GM21529 (cell line): ENCODE measurements at regions not wholly inside any gene's neighbourhood (a gene's known extent, or its start where the extent isn't known, plus 50 kb on each side); places are given as distances from the start of the nearest gene placed in this dataset.

Source experiments
- ATAC-seq: cut with Tn5 transposase; IDR thresholded peaks from one replicate; pipeline ENCODE4 v1.9.1; 2021; ENCODE audit not compliant: unreplicated experiment

GRCh38 chr13:97559981-97560380 is 126.0 kb downstream of the RAP2A start:
- no peak for ATAC-seq

DNA sequence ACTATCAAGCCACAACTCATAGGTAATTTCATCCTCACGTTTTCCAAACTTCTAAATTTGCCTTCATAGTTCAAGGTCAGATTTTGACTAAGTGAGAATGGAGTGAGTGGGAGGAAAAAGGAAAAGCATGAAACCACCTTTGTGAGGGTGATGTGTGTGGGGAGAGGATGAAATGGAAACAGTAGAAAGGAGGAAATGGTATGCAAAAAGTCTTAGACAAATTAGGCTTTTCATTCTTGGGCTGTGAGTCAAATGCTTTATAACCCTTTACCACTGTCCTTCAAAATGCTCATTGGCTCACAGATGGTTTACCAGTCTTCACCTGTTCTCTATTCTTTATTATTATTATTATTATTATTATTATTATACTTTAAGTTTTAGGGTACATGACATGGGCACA is 127.2 kb downstream of the RAP2A start:
- no peak for ATAC-seq

- no peak for ATAC-seq
These were observed 129.0 kb downstream of the RAP2A start for GRCh38 chr13:97562962-97563361.

DNA sequence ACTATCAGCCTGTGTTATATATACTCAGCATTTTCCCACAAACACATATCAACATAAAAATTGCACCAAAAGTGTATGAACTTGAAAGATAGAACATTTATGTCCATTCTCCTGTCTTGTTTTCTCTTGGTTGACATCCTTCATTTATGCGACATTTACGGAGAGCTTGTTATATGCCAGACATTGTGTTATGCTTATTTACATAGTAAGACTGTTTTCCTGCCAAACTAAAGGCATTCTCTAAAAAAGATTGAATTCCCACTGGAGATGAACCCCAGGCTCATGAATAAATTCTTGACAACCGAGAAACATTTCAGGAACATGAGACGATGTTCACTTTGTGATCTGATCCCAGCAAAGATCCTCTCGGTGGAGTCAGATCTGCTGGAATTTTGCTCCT is 131.0 kb downstream of the RAP2A start:
- no peak for ATAC-seq

- no peak for ATAC-seq
These were observed 131.9 kb downstream of the RAP2A start for GRCh38 chr13:97565906-97566305.

DNA sequence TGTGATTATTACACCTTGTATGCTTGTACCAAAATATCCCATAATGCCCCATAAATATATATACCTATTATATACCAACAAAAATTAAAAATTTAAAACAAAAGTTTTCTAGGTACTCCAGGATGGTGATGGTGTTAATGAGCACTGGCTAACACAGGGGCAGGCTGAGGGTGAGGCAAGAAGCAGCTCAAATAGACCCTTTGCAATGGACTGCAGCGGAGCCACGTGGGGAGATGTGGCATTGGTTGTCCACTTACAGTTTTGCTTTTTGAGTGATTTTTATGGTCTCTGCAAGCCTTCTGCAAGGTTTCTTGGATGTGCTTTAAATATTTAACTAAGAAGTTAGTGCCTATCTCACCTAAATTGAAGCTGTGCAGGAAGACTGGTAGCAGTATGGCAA is 132.9 kb downstream of the RAP2A start:
- ATAC-seq, result no peak

GRCh38 chr13:97567510-97568243 is 133.7 kb downstream of the RAP2A start:
- ATAC-seq, result peak; percentile 99

GRCh38 chr13:97568850-97569249 is 134.9 kb downstream of the RAP2A start:
- ATAC-seq, result no peak

DNA sequence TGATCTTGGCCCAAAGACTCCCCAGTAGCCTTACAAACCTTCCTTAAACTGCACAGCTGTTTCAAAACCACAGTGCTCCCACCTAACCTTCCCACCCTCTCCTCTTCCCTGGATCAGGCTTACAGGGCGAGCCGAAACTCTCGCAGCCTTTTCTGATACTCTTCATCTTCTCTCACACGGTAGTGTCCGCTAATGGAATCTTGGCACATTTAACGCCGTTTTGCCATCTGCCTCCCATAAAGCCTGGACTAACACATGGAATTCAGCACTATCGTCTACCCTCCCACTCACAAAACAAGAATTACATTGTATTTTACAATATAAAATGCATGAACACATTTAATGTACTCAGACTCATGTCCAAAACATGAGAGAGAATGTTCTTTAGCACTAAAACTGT is 135.9 kb downstream of the RAP2A start:
- ATAC-seq, result no peak

GRCh38 chr13:97570442-97570841 is 136.5 kb downstream of the RAP2A start:
- ATAC-seq, result no peak

DNA sequence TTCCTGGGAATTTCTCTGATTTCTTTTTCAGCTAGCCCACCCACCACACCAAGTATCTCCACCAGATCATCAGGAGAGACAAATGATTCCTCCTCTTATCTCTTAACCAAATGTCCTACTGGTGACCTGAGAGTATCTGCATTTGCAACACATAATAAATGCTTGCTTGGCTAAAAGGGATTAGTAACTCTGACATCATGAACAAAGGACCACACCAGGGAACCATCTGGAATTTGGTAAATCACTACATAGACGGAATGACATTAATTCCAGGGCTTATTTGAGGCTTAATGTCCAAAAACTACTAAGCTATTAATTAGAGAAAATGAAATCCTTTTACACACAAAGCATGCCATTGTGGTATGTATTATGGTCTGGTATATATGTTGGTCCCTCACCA is 139.0 kb downstream of the RAP2A start:
- ATAC-seq, result no peak

DNA sequence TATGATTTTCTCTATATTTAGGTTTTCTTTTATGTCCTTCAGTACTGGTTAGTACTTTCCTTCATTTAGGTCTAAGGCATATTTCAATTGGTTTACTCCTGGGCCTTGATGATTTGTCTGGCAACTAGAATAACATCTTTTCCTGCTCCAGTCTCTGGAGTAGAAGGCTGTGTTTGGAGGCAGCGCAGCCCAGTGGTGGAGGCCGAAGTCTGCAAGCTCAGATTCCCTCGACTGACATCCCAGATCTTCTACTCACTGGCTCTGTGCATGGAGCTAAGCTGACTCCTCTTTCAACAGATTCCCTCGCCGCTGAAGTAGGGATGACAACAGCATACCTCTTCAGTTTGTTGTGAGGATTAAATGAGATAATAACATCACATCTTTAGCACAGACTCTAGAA is 141.0 kb downstream of the RAP2A start:
- peak; percentile 77 for ATAC-seq

- ATAC-seq, result no peak
These were observed 143.1 kb downstream of the RAP2A start for GRCh38 chr13:97577026-97577425.

GRCh38 chr13:97582170-97582569 is 148.2 kb downstream of the RAP2A start:
- no peak for ATAC-seq

- no peak for ATAC-seq
These were observed 150.0 kb downstream of the RAP2A start for GRCh38 chr13:97583907-97584497.

- ATAC-seq, result no peak
These were observed 153.0 kb downstream of the RAP2A start for GRCh38 chr13:97586941-97587340.

GRCh38 chr13:97588993-97589392 is 155.0 kb downstream of the RAP2A start:
- no peak for ATAC-seq

DNA sequence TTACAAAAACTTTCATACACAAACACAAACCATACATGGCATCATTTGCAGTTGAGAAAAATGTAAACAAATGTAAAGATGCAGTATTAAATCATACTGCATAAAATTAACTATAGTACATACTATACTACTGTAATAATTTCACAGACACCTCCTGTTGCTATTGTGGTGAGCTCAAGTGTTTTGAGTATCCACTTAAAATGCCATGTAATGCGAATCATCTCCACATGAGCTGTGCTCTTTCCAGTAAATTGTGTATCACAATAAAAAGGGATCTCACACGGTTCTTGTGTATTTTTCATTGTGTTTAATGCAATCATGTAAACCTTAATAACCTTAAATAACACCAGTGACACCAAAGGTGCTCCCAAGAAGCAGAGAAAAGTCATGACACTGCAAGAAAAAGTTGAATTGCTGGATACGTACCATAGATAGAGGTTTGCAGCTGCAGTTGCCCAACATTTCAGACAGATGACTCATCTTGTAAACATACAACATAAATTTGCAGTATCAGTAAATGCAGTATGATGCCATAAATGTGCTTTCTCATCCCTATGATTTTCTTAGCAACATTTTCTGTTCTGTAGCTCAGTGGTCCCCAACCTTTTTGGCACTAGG is 166.6 kb downstream of the RAP2A start:
- ATAC-seq, result no peak

GRCh38 chr13:97615266-97615665 is 181.3 kb downstream of the RAP2A start:
- no peak for ATAC-seq

GRCh38 chr13:97616385-97616784 is 182.4 kb downstream of the RAP2A start:
- no peak for ATAC-seq

GRCh38 chr13:97621025-97621424 is 187.1 kb downstream of the RAP2A start:
- ATAC-seq, result no peak

GRCh38 chr13:97621631-97622030 is 187.7 kb downstream of the RAP2A start:
- no peak for ATAC-seq
